ENCODE measurements at regions not wholly inside any gene's neighbourhood (a gene's known extent, or its start where the extent isn't known, plus 50 kb on each side); places are given as distances from the start of the nearest gene placed in this dataset.

DNA sequence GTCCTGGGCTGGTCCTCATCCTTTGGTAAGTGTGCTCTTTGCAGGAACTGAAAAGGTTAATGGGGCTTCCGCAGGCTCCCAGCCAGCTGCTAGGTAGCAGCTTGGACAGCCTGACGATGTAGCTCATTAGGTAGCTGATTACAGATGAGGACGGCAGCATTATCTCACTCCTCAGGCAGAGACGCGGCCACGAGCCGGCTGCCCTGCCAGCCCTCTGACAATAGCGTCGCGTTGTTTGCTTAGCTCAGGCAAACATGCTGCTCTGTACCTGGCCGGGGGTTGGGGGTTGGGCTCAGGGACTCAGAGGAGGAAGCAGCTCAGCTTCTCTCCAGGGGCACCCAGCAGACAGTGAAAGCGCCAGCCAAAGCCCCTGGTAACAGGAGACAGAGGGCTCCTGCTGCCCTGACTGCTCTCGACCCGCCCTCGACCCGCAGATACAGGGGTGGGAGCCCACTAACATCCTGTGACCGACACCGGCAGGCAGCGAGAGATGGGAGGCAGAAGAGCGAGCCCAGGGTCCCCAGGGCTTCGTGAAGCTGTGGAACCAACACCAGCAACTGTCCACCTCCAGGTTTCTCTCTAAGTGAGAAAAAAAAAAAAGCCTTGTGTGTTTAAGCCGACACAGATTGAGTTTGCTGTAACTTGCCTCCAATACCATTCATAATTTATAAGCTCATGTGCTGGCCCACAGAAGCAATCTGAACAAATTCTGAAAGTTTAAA is 53.4 kb upstream of the DLK1 start:
- Histone ChIP-seq H4K20me1 (ENCODE audit: insufficient read depth, low read length) (no peaks in the 10 kb centered on the region), H3K27ac (ENCODE audit: low read length) (no peak overlapping the region), H3K4me1 (ENCODE audit: low read length) (no peaks in the 10 kb centered on the region), H3K27me3 (replicated peaks; ENCODE audit: insufficient read depth, low read length) (peaks cover 73% of the 10 kb centered on the region), H3K4me2 (ENCODE audit: low read depth, low read length) (no peak overlapping the region), H3F3A (ENCODE audit: insufficient read depth, low read length) (no peaks in the 10 kb centered on the region), H3K9me2 (replicated peaks; ENCODE audit: insufficient read depth, low read length) (no peaks in the 10 kb centered on the region), H3K9ac (ENCODE audit: low read length) (no peak overlapping the region), H3K4me3 (ENCODE audit: low read length) (no peak overlapping the region), H3K9me3 (replicated peaks; ENCODE audit: insufficient read depth, low read length) (no peaks in the 10 kb centered on the region), H2AFZ (ENCODE audit: low read length) (no peak overlapping the region), H3K79me2 (ENCODE audit: low read length) (no peaks in the 10 kb centered on the region), H3K36me3 (replicated peaks; ENCODE audit: insufficient read depth, low read length) (no peaks in the 10 kb centered on the region)
- no peak for TF ChIP-seq EZH2phosphoT487 (IDR thresholded peaks at IDR 0.05; ENCODE audit: low read length)
- no peak for TF ChIP-seq EZH2 (optimal IDR thresholded peaks at IDR 0.05; ENCODE audit: low read depth, low read length)
- TF ChIP-seq, protein P1, sequence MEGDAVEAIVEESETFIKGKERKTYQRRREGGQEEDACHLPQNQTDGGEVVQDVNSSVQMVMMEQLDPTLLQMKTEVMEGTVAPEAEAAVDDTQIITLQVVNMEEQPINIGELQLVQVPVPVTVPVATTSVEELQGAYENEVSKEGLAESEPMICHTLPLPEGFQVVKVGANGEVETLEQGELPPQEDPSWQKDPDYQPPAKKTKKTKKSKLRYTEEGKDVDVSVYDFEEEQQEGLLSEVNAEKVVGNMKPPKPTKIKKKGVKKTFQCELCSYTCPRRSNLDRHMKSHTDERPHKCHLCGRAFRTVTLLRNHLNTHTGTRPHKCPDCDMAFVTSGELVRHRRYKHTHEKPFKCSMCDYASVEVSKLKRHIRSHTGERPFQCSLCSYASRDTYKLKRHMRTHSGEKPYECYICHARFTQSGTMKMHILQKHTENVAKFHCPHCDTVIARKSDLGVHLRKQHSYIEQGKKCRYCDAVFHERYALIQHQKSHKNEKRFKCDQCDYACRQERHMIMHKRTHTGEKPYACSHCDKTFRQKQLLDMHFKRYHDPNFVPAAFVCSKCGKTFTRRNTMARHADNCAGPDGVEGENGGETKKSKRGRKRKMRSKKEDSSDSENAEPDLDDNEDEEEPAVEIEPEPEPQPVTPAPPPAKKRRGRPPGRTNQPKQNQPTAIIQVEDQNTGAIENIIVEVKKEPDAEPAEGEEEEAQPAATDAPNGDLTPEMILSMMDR (IDR thresholded peaks at IDR 0.05; ENCODE audit: low read length), result no peak
- DNase-seq, result no peak

DNA sequence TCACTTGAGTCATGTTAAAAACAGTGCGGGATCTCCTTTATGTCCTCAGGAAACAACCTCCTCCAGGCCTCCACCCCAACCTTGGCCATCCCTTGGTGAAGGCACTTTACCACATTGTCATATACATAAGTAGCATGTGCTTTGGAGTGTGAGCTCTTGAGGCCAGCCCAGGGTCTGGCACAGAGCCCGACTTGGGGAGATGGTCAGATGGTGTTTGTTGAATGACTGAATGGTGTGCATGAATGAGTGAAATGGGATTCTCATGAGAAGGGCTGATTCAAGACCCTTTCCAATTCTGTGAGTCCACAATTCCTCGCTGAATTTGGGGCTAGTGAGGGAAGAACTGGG is 52.9 kb upstream of the DLK1 start:
- Histone ChIP-seq H3F3A (ENCODE audit: insufficient read depth, low read length) (no peaks in the 10 kb centered on the region), H3K27ac (ENCODE audit: low read length) (no peak overlapping the region), H3K4me1 (ENCODE audit: low read length) (no peaks in the 10 kb centered on the region), H3K9me3 (replicated peaks; ENCODE audit: insufficient read depth, low read length) (no peaks in the 10 kb centered on the region), H3K4me2 (ENCODE audit: low read depth, low read length) (no peak overlapping the region), H4K20me1 (ENCODE audit: insufficient read depth, low read length) (no peaks in the 10 kb centered on the region), H3K36me3 (replicated peaks; ENCODE audit: insufficient read depth, low read length) (no peaks in the 10 kb centered on the region), H2AFZ (ENCODE audit: low read length) (no peak overlapping the region), H3K9me2 (replicated peaks; ENCODE audit: insufficient read depth, low read length) (no peaks in the 10 kb centered on the region), H3K4me3 (ENCODE audit: low read length) (no peak overlapping the region), H3K9ac (ENCODE audit: low read length) (no peak overlapping the region), H3K27me3 (replicated peaks; ENCODE audit: insufficient read depth, low read length) (peaks cover 73% of the 10 kb centered on the region), H3K79me2 (ENCODE audit: low read length) (no peaks in the 10 kb centered on the region)
- TF ChIP-seq EZH2 (optimal IDR thresholded peaks at IDR 0.05; ENCODE audit: low read depth, low read length) (no peak), EZH2phosphoT487 (IDR thresholded peaks at IDR 0.05; ENCODE audit: low read length) (no peak)
- TF ChIP-seq, protein P1 (IDR thresholded peaks at IDR 0.05; ENCODE audit: low read length), result no peak
- DNase-seq, result no peak

DNA sequence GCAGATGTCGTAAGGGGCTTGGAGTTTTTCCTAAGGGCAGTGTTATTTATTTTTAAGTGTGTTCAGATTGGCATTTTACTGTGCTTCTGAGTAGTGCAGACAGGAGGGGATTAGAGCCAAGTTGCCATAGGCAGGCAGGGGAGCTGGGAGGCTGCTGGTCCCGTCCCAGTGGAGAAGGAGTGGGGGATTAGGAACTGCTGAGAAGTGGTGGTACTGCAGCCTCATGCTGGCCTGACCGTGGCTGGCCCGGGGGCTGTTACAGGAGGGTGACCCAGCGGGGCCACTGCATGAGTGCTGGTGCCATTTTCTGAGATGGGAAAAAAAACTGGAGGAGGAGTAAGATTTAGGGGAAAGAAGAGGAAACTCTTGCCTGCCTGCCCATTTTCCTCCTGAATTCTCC is 52.3 kb upstream of the DLK1 start:
- no peaks in the 10 kb centered on the region for H3F3A ChIP-seq (ENCODE audit: insufficient read depth, low read length)
- no peak overlapping the region for H2AFZ ChIP-seq (ENCODE audit: low read length)
- DNase-seq, result no peak
- H3K79me2 ChIP-seq (ENCODE audit: low read length), result no peaks in the 10 kb centered on the region
- H3K36me3 ChIP-seq (replicated peaks; ENCODE audit: insufficient read depth, low read length), result no peaks in the 10 kb centered on the region
- H4K20me1 ChIP-seq (ENCODE audit: insufficient read depth, low read length), result no peaks in the 10 kb centered on the region
- no peak overlapping the region for H3K9ac ChIP-seq (ENCODE audit: low read length)
- H3K9me3 ChIP-seq (replicated peaks; ENCODE audit: insufficient read depth, low read length), result no peaks in the 10 kb centered on the region
- no peaks in the 10 kb centered on the region for H3K4me1 ChIP-seq (ENCODE audit: low read length)
- no peak overlapping the region for H3K4me2 ChIP-seq (ENCODE audit: low read depth, low read length)
- no peak overlapping the region for H3K4me3 ChIP-seq (ENCODE audit: low read length)
- H3K9me2 ChIP-seq (replicated peaks; ENCODE audit: insufficient read depth, low read length), result no peaks in the 10 kb centered on the region
- peaks cover 73% of the 10 kb centered on the region for H3K27me3 ChIP-seq (replicated peaks; ENCODE audit: insufficient read depth, low read length)
- TF ChIP-seq EZH2phosphoT487 (IDR thresholded peaks at IDR 0.05; ENCODE audit: low read length), result no peak
- TF ChIP-seq, protein P1 (IDR thresholded peaks at IDR 0.05; ENCODE audit: low read length), result no peak
- no peak for TF ChIP-seq EZH2 (optimal IDR thresholded peaks at IDR 0.05; ENCODE audit: low read depth, low read length)
- no peak overlapping the region for H3K27ac ChIP-seq (ENCODE audit: low read length)
